NCI-H1436 (cell line): ENCODE measurements at regions not wholly inside any gene's neighbourhood (a gene's known extent, or its start where the extent isn't known, plus 50 kb on each side); places are given as distances from the start of the nearest gene placed in this dataset.

Experiments
- DNase-seq: peaks from one replicate; lab custom pipeline; 2025; lab: John Stamatoyannopoulos, UW

GRCh38 chr5:153880106-153880505, 158.6 kb downstream of the FAM114A2 start:
- DNase-seq = no peak

- DNase-seq = no peak
Measured at GRCh38 chr5:153879596-153879995, 159.1 kb downstream of the FAM114A2 start.

GRCh38 chr5:153866176-153866575, 172.5 kb downstream of the FAM114A2 start:
- DNase-seq = no peak

- DNase-seq = no peak
Measured at GRCh38 chr5:153865016-153865415, 173.7 kb downstream of the FAM114A2 start.

GRCh38 chr5:153863951-153864350, 174.8 kb downstream of the FAM114A2 start:
- DNase-seq = no peak
